ENCODE measurements at regions not wholly inside any gene's neighbourhood (a gene's known extent, or its start where the extent isn't known, plus 50 kb on each side); places are given as distances from the start of the nearest gene placed in this dataset.

DNA sequence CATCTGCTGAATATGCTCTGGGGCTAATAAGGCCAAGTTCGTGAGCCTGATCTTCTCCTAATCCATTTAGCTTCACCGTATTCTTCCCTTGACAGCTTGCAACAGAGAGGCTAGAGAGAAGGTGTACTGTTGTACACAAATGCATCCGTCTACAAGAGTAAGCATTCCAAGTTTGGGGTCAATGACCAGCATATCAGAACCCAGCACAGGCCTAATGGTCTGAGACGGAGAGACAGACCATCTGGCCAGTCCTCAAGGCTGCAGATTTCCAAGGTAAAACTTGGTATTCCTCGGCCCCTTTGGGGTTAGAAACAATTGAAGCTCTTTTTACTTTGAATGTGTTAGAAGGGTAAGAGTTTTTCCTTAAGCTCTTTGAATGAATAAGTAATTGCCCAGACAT lies 481.2 kb upstream of the KLF4 start:
- Mint-ChIP-seq H3K4me3 (no peak overlapping the region), H3K36me3 (no peaks in the 10 kb centered on the region), H3K4me1 (no peaks in the 10 kb centered on the region), H3K27me3 (no peaks in the 10 kb centered on the region), H3K9me3 (no peaks in the 10 kb centered on the region), H3K27ac (no peak overlapping the region)

GRCh38 chr9:107969727-107970126 lies 480.2 kb upstream of the KLF4 start:
- Mint-ChIP-seq H3K9me3 (no peaks in the 10 kb centered on the region), H3K36me3 (no peaks in the 10 kb centered on the region), H3K27me3 (no peaks in the 10 kb centered on the region), H3K4me3 (no peak overlapping the region), H3K27ac (no peak overlapping the region), H3K4me1 (no peaks in the 10 kb centered on the region)

DNA sequence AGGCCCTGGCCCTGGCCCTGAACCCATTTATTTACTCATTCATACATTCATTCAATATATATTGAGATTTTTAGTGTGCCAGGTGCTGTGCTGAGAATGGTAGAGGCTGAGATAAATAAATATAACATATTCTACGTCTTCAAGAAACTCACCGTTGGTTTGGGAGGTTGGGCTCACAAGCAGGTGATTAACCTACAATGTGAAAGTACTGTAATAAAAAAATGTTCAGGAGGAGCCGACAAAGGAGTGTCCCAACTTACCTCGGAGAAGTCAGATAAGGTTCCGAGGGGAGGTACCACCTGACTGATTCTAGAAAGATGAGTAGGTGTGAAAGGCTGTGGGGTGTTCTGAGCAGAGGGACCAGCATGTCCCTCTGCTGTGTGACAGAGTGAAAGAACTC lies 479.6 kb upstream of the KLF4 start:
- H3K9me3 Mint-ChIP-seq = no peaks in the 10 kb centered on the region
- H3K27ac Mint-ChIP-seq = no peak overlapping the region
- no peaks in the 10 kb centered on the region for H3K27me3 Mint-ChIP-seq

GRCh38 chr9:107963246-107963645 lies 473.7 kb upstream of the KLF4 start:
- peaks cover 5% of the 10 kb centered on the region for H3K9me3 Mint-ChIP-seq
- no peak overlapping the region for H3K4me3 Mint-ChIP-seq
- H3K4me1 Mint-ChIP-seq = no peaks in the 10 kb centered on the region
- no peaks in the 10 kb centered on the region for H3K27me3 Mint-ChIP-seq
- H3K36me3 Mint-ChIP-seq = no peaks in the 10 kb centered on the region
- H3K27ac Mint-ChIP-seq = no peak overlapping the region

More for the DNA sequence above, 479.6 kb upstream of the KLF4 start:
- no peaks in the 10 kb centered on the region for H3K4me1 Mint-ChIP-seq
- no peaks in the 10 kb centered on the region for H3K36me3 Mint-ChIP-seq
- no peak overlapping the region for H3K4me3 Mint-ChIP-seq

DNA sequence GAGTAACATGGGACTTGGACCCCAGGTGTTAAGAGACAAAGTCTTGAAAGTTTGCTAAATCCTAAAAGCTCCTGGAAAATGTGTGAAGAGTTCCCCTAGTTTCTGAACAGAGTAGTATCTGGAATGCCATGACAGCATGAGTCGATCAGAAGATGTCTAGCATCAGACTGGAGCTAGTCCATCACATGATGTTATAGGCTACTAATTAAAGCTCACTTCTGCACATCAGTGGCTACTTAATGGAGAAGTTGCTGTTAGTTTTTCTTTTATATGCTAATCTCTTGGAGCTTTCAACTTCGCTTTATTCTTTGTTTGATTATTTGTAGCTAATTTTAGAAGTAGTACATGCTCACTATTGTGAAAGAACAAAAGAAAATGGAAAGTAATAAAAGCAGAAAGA lies 471.3 kb upstream of the KLF4 start:
- H3K27me3 Mint-ChIP-seq = no peaks in the 10 kb centered on the region
- H3K4me3 Mint-ChIP-seq = no peak overlapping the region
- no peaks in the 10 kb centered on the region for H3K36me3 Mint-ChIP-seq
- peaks cover 5% of the 10 kb centered on the region for H3K9me3 Mint-ChIP-seq
- H3K4me1 Mint-ChIP-seq = no peaks in the 10 kb centered on the region
- no peak overlapping the region for H3K27ac Mint-ChIP-seq

DNA sequence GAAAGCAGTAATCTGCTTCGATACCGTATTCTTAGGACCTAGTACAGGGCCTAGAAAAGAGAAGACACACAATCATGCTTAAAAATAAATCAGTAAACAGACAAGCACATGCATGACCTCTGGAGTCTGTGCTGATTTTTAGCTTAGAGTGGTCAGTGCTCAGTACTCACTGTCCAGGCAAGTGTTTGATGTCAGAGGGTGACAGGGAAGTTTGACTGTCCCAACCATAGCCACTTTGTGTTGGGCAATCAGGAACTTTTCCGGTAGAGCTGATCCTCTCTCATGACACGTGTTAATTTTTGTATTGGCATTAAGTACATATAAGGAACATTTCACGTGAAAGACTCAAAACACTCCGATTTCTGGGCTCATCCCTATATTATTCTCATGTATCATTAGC lies 464.7 kb upstream of the KLF4 start:
- Mint-ChIP-seq H3K4me3 (no peak overlapping the region), H3K36me3 (no peaks in the 10 kb centered on the region), H3K27me3 (no peaks in the 10 kb centered on the region), H3K9me3 (peaks cover 12% of the 10 kb centered on the region), H3K4me1 (no peaks in the 10 kb centered on the region), H3K27ac (no peak overlapping the region)

GRCh38 chr9:107953556-107954125 lies 464.1 kb upstream of the KLF4 start:
- H3K4me3 Mint-ChIP-seq = no peak overlapping the region
- H3K9me3 Mint-ChIP-seq = peaks cover 12% of the 10 kb centered on the region
- no peaks in the 10 kb centered on the region for H3K36me3 Mint-ChIP-seq
- no peaks in the 10 kb centered on the region for H3K4me1 Mint-ChIP-seq
- no peaks in the 10 kb centered on the region for H3K27me3 Mint-ChIP-seq
- H3K27ac Mint-ChIP-seq = no peak overlapping the region

- Mint-ChIP-seq H3K4me3 (no peak overlapping the region), H3K27me3 (no peaks in the 10 kb centered on the region), H3K4me1 (no peaks in the 10 kb centered on the region), H3K9me3 (peaks cover 12% of the 10 kb centered on the region), H3K27ac (no peak overlapping the region), H3K36me3 (no peaks in the 10 kb centered on the region)
Observed at GRCh38 chr9:107952773-107953172, 463.2 kb upstream of the KLF4 start.

DNA sequence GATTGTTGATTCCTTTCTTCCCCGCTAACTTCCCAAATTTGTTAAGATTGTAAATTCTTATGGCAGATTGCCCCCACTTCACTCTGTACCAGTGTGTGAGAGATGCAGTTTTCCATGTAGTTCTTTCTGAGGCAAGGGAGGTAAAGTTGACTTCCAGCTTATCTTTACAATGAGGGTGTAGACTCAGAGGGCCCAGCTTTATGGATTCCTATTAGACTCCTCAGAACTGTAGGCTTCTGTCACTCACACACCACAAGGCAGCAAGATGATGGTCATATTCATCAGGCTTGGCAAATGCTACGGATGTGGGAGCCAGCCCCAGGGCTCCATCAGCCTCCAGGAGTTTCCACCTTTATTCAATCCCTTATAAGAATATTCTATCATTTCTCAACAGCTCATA lies 461.9 kb upstream of the KLF4 start:
- Mint-ChIP-seq H3K4me1 (no peaks in the 10 kb centered on the region), H3K27me3 (no peaks in the 10 kb centered on the region), H3K9me3 (peaks cover 12% of the 10 kb centered on the region), H3K4me3 (no peak overlapping the region), H3K27ac (no peak overlapping the region), H3K36me3 (no peaks in the 10 kb centered on the region)

DNA sequence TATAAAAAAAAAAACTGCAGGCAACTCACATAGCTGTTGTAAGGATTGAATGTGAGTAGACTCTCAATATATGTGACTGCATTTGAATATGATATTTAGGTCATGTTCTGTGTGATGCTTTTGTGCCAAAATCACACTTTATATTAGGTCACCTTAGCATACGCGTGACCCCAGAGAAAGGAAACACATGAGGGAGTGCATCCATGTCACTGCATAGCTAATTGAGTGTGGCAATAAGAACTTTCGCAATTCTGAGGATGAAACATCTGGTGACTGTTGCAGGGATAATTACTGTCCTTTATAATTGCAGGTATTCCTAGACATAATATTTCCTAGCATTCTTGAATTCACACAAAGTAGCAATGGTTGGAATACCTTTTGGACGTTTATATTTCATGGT lies 459.5 kb upstream of the KLF4 start:
- Mint-ChIP-seq H3K36me3 (no peaks in the 10 kb centered on the region), H3K4me1 (no peaks in the 10 kb centered on the region), H3K27ac (no peak overlapping the region), H3K27me3 (no peaks in the 10 kb centered on the region), H3K9me3 (peaks cover 6% of the 10 kb centered on the region), H3K4me3 (no peak overlapping the region)

DNA sequence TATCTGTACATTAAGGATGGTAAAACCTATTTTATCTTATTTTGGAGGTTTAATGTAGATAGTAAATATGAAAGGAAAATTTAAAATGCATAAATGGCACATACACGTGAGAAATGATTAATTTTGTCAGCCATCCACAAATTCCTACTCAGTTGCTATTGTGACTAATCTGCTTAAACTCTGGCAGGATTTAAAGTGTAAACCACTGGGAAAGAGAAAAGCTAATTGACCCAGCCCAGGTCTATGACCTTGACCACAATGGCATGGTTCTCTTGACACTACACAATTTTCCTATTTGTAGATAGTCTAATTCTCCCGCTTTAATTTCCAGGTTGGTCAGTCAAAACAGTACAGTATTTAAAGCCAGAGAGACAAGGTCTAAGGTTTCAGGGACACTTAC lies 459.0 kb upstream of the KLF4 start:
- Mint-ChIP-seq H3K36me3 (no peaks in the 10 kb centered on the region), H3K9me3 (peaks cover 6% of the 10 kb centered on the region), H3K27ac (no peak overlapping the region), H3K4me1 (no peaks in the 10 kb centered on the region), H3K27me3 (no peaks in the 10 kb centered on the region), H3K4me3 (no peak overlapping the region)

- Mint-ChIP-seq H3K27me3 (no peaks in the 10 kb centered on the region), H3K9me3 (peaks cover 6% of the 10 kb centered on the region), H3K36me3 (no peaks in the 10 kb centered on the region), H3K27ac (no peak overlapping the region), H3K4me1 (no peaks in the 10 kb centered on the region), H3K4me3 (no peak overlapping the region)
Observed at GRCh38 chr9:107948086-107948485, 458.5 kb upstream of the KLF4 start.

GRCh38 chr9:107946364-107947141 lies 457.0 kb upstream of the KLF4 start:
- no peaks in the 10 kb centered on the region for H3K27me3 Mint-ChIP-seq
- no peak overlapping the region for H3K4me3 Mint-ChIP-seq
- H3K36me3 Mint-ChIP-seq = no peaks in the 10 kb centered on the region
- no peak overlapping the region for H3K27ac Mint-ChIP-seq
- no peaks in the 10 kb centered on the region for H3K4me1 Mint-ChIP-seq
- H3K9me3 Mint-ChIP-seq = peaks cover 6% of the 10 kb centered on the region

GRCh38 chr9:107945961-107946360 lies 456.4 kb upstream of the KLF4 start:
- Mint-ChIP-seq H3K27me3 (no peaks in the 10 kb centered on the region), H3K4me3 (no peak overlapping the region), H3K27ac (no peak overlapping the region), H3K36me3 (no peaks in the 10 kb centered on the region), H3K9me3 (peaks cover 6% of the 10 kb centered on the region), H3K4me1 (no peaks in the 10 kb centered on the region)

- H3K4me1 Mint-ChIP-seq = no peaks in the 10 kb centered on the region
- H3K36me3 Mint-ChIP-seq = no peaks in the 10 kb centered on the region
- peaks cover 6% of the 10 kb centered on the region for H3K9me3 Mint-ChIP-seq
- H3K27ac Mint-ChIP-seq = no peak overlapping the region
- H3K27me3 Mint-ChIP-seq = no peaks in the 10 kb centered on the region
- H3K4me3 Mint-ChIP-seq = no peak overlapping the region
Observed at GRCh38 chr9:107945493-107945892, 455.9 kb upstream of the KLF4 start.

- no peak overlapping the region for H3K4me3 Mint-ChIP-seq
- no peaks in the 10 kb centered on the region for H3K36me3 Mint-ChIP-seq
- H3K9me3 Mint-ChIP-seq = peaks cover under 1% of the 10 kb centered on the region
- no peaks in the 10 kb centered on the region for H3K27me3 Mint-ChIP-seq
- no peak overlapping the region for H3K27ac Mint-ChIP-seq
- H3K4me1 Mint-ChIP-seq = no peaks in the 10 kb centered on the region
Observed at GRCh38 chr9:107944387-107944786, 454.8 kb upstream of the KLF4 start.

DNA sequence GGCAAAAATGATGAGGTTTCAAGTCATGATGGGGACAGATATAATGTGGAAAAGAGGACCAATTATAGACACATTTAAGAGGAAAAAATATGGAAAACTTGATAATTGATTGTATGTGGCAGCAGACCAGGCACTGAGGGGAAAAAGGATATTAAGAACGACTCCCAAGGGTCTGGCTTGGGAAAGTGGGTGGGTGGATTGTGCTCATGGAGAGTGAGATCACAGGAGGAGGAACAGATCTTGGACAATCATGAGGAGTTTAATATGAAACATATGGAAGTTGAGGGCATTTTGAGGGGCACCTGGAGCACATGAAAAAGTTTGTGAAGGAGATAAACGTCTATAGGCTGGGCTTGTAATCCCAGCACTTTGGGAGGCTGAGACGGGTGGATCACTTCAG lies 454.3 kb upstream of the KLF4 start:
- H3K4me3 Mint-ChIP-seq = no peak overlapping the region
- no peaks in the 10 kb centered on the region for H3K9me3 Mint-ChIP-seq
- no peaks in the 10 kb centered on the region for H3K36me3 Mint-ChIP-seq
- H3K27ac Mint-ChIP-seq = no peak overlapping the region
- H3K4me1 Mint-ChIP-seq = no peaks in the 10 kb centered on the region
- no peaks in the 10 kb centered on the region for H3K27me3 Mint-ChIP-seq
